Colon (tissue), 2 donors: ENCODE measurements at regions not wholly inside any gene's neighbourhood (a gene's known extent, or its start where the extent isn't known, plus 50 kb on each side); places are given as distances from the start of the nearest gene placed in this dataset.
A peak's percentile ranks its signal among the peaks of the same experiment; 100 is the strongest.
"Not testable (repeated sequence)": the region's sequence is repeated elsewhere in the genome, so short reads cannot be mapped to it uniquely, and the experiment has no call there.

ENCODE experiments used
- FAIRE-seq: peaks from 2 replicates; lab custom pipeline; 2012; peaks lifted over from hg19 to GRCh38; lab: Jason Lieb, UNC
- donor health status: control.
- donor health status: control.

- no peak for FAIRE-seq
Measured at GRCh38 chrX:112367065-112367464, 284.5 kb upstream of the TRPC5 start.

GRCh38 chrX:112359906-112360305 is 277.3 kb upstream of the TRPC5 start:
- no peak for FAIRE-seq

GRCh38 chrX:112355931-112356330 is 273.4 kb upstream of the TRPC5 start:
- no peak for FAIRE-seq

GRCh38 chrX:112341598-112341997 is 259.0 kb upstream of the TRPC5 start:
- no peak for FAIRE-seq

GRCh38 chrX:112313201-112313600 is 230.6 kb upstream of the TRPC5 start:
- no peak for FAIRE-seq

GRCh38 chrX:112306027-112306426 is 223.5 kb upstream of the TRPC5 start:
- no peak for FAIRE-seq

GRCh38 chrX:112279940-112280339 is 197.4 kb upstream of the TRPC5 start:
- FAIRE-seq, result no peak

- no peak for FAIRE-seq
Measured at GRCh38 chrX:112270991-112271390, 188.4 kb upstream of the TRPC5 start.

- FAIRE-seq, result no peak
Measured at GRCh38 chrX:112266136-112266535, 183.6 kb upstream of the TRPC5 start.

GRCh38 chrX:112259375-112259774 is 176.8 kb upstream of the TRPC5 start:
- FAIRE-seq, result no peak

- FAIRE-seq, result no peak
Measured at GRCh38 chrX:112254896-112255295, 172.3 kb upstream of the TRPC5 start.

- FAIRE-seq, result no peak
Measured at GRCh38 chrX:112247714-112248113, 165.1 kb upstream of the TRPC5 start.

- no peak for FAIRE-seq
Measured at GRCh38 chrX:112235547-112235946, 153.0 kb upstream of the TRPC5 start.

GRCh38 chrX:112233164-112233563 is 150.6 kb upstream of the TRPC5 start:
- FAIRE-seq, result no peak

- FAIRE-seq, result peak; percentile 74
Measured at GRCh38 chrX:112226795-112227194, 144.2 kb upstream of the TRPC5 start.

GRCh38 chrX:112223391-112223790 is 140.8 kb upstream of the TRPC5 start:
- FAIRE-seq, result no peak

- no peak for FAIRE-seq
Measured at GRCh38 chrX:112218388-112218787, 135.8 kb upstream of the TRPC5 start.

- FAIRE-seq, result no peak
Measured at GRCh38 chrX:112211459-112211858, 128.9 kb upstream of the TRPC5 start.

- no peak for FAIRE-seq
Measured at GRCh38 chrX:112197840-112198239, 115.3 kb upstream of the TRPC5 start.

GRCh38 chrX:112190646-112191045 is 108.1 kb upstream of the TRPC5 start:
- FAIRE-seq, result no peak

- FAIRE-seq, result not testable (repeated sequence)
Measured at GRCh38 chrX:112181361-112181760, 98.8 kb upstream of the TRPC5 start.

GRCh38 chrX:112164420-112164819 is 81.8 kb upstream of the TRPC5 start:
- FAIRE-seq, result no peak

- FAIRE-seq, result no peak
Measured at GRCh38 chrX:112163906-112164305, 81.3 kb upstream of the TRPC5 start.

GRCh38 chrX:112148397-112148796 is 65.8 kb upstream of the TRPC5 start:
- FAIRE-seq, result no peak

GRCh38 chrX:112147206-112147605 is 64.6 kb upstream of the TRPC5 start:
- no peak for FAIRE-seq
